ENCODE measurements at regions not wholly inside any gene's neighbourhood (a gene's known extent, or its start where the extent isn't known, plus 50 kb on each side); places are given as distances from the start of the nearest gene placed in this dataset.
"Not testable (repeated sequence)": the region's sequence is repeated elsewhere in the genome, so short reads cannot be mapped to it uniquely, and the experiment has no call there.

- DNase-seq: no peak
These were observed 380.7 kb upstream of the GOT2 start for GRCh38 chr16:59114790-59115189.

GRCh38 chr16:59113004-59113670, 379.0 kb upstream of the GOT2 start:
- no peak for DNase-seq

GRCh38 chr16:59111280-59111679, 377.2 kb upstream of the GOT2 start:
- no peak for DNase-seq

GRCh38 chr16:59108374-59108773, 374.3 kb upstream of the GOT2 start:
- DNase-seq: no peak

- not testable (repeated sequence) for DNase-seq
These were observed 362.6 kb upstream of the GOT2 start for GRCh38 chr16:59096682-59097081.

- no peak for DNase-seq
These were observed 356.4 kb upstream of the GOT2 start for GRCh38 chr16:59090541-59090940.

- no peak for DNase-seq
These were observed 354.3 kb upstream of the GOT2 start for GRCh38 chr16:59088431-59088830.

GRCh38 chr16:59087641-59088040, 353.5 kb upstream of the GOT2 start:
- no peak for DNase-seq

- DNase-seq: no peak
These were observed 333.1 kb upstream of the GOT2 start for GRCh38 chr16:59067205-59067604.

- DNase-seq: no peak
These were observed 326.1 kb upstream of the GOT2 start for GRCh38 chr16:59060207-59060606.

- no peak for DNase-seq
These were observed 324.1 kb upstream of the GOT2 start for GRCh38 chr16:59058250-59058649.

GRCh38 chr16:59053911-59054310, 319.8 kb upstream of the GOT2 start:
- DNase-seq: no peak

GRCh38 chr16:59052231-59052630, 318.1 kb upstream of the GOT2 start:
- DNase-seq: no peak

GRCh38 chr16:59048876-59049275, 314.8 kb upstream of the GOT2 start:
- DNase-seq: no peak

GRCh38 chr16:59047114-59047513, 313.0 kb upstream of the GOT2 start:
- no peak for DNase-seq

- no peak for DNase-seq
These were observed 312.2 kb upstream of the GOT2 start for GRCh38 chr16:59046335-59046734.

GRCh38 chr16:59045501-59045900, 311.4 kb upstream of the GOT2 start:
- DNase-seq: no peak

GRCh38 chr16:59044616-59045015, 310.5 kb upstream of the GOT2 start:
- no peak for DNase-seq

- no peak for DNase-seq
These were observed 308.2 kb upstream of the GOT2 start for GRCh38 chr16:59042301-59042700.

GRCh38 chr16:59039066-59039720, 305.1 kb upstream of the GOT2 start:
- DNase-seq: no peak

GRCh38 chr16:59030923-59031485, 296.9 kb upstream of the GOT2 start:
- no peak for DNase-seq

- no peak for DNase-seq
These were observed 287.6 kb upstream of the GOT2 start for GRCh38 chr16:59021751-59022150.

GRCh38 chr16:59013930-59014329, 279.8 kb upstream of the GOT2 start:
- no peak for DNase-seq

- no peak for DNase-seq
These were observed 265.6 kb upstream of the GOT2 start for GRCh38 chr16:58999762-59000161.

- DNase-seq: not testable (repeated sequence)
These were observed 258.6 kb upstream of the GOT2 start for GRCh38 chr16:58992755-58993154.

All from SHP77 treated with DMSO at 0.1 percent for 48 hours (cell line).